ENCODE measurements at regions not wholly inside any gene's neighbourhood (a gene's known extent, or its start where the extent isn't known, plus 50 kb on each side); places are given as distances from the start of the nearest gene placed in this dataset.

DNA sequence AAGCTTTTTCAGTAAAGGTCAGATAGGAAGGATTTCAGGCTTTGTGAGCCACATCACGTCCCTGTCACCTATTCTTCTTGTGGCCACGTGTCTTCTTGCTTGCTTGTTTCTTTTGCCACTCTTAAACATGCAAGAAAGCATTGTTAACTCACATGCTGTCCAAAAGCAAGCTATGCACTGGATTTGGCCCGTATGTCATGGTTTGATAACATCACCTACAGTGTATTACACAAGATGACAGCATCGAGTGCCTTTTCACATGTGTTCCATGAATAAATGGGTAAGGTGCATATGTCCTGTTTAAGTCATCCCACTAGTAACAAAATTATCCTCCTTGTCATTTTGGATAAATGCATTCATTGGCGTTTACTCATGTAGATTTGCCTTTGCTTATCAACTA is 468.0 kb upstream of the FAT1 start:
- TF ChIP-seq, protein P1, sequence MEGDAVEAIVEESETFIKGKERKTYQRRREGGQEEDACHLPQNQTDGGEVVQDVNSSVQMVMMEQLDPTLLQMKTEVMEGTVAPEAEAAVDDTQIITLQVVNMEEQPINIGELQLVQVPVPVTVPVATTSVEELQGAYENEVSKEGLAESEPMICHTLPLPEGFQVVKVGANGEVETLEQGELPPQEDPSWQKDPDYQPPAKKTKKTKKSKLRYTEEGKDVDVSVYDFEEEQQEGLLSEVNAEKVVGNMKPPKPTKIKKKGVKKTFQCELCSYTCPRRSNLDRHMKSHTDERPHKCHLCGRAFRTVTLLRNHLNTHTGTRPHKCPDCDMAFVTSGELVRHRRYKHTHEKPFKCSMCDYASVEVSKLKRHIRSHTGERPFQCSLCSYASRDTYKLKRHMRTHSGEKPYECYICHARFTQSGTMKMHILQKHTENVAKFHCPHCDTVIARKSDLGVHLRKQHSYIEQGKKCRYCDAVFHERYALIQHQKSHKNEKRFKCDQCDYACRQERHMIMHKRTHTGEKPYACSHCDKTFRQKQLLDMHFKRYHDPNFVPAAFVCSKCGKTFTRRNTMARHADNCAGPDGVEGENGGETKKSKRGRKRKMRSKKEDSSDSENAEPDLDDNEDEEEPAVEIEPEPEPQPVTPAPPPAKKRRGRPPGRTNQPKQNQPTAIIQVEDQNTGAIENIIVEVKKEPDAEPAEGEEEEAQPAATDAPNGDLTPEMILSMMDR (IDR thresholded peaks at IDR 0.05; ENCODE audit: insufficient read depth, low read length): no peak
- TF ChIP-seq, protein P2, sequence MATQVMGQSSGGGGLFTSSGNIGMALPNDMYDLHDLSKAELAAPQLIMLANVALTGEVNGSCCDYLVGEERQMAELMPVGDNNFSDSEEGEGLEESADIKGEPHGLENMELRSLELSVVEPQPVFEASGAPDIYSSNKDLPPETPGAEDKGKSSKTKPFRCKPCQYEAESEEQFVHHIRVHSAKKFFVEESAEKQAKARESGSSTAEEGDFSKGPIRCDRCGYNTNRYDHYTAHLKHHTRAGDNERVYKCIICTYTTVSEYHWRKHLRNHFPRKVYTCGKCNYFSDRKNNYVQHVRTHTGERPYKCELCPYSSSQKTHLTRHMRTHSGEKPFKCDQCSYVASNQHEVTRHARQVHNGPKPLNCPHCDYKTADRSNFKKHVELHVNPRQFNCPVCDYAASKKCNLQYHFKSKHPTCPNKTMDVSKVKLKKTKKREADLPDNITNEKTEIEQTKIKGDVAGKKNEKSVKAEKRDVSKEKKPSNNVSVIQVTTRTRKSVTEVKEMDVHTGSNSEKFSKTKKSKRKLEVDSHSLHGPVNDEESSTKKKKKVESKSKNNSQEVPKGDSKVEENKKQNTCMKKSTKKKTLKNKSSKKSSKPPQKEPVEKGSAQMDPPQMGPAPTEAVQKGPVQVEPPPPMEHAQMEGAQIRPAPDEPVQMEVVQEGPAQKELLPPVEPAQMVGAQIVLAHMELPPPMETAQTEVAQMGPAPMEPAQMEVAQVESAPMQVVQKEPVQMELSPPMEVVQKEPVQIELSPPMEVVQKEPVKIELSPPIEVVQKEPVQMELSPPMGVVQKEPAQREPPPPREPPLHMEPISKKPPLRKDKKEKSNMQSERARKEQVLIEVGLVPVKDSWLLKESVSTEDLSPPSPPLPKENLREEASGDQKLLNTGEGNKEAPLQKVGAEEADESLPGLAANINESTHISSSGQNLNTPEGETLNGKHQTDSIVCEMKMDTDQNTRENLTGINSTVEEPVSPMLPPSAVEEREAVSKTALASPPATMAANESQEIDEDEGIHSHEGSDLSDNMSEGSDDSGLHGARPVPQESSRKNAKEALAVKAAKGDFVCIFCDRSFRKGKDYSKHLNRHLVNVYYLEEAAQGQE (IDR thresholded peaks at IDR 0.05; ENCODE audit: insufficient replicate concordance, low read depth): no peak
- TF ChIP-seq POLR2AphosphoS5 (IDR thresholded peaks at IDR 0.05; ENCODE audit: low read depth) (no peak), GABPA (IDR thresholded peaks at IDR 0.05; ENCODE audit: low read depth) (no peak)
